Gastroesophageal sphincter (tissue), 4 donors: ENCODE measurements at regions not wholly inside any gene's neighbourhood (a gene's known extent, or its start where the extent isn't known, plus 50 kb on each side); places are given as distances from the start of the nearest gene placed in this dataset.

Source experiments
- ATAC-seq: fragments of 150-250 bp; one replicate; pipeline ENCODE4 v1.9.1; 2016; ENCODE audit warnings: mild to moderate bottlenecking, moderate library complexity
- H3K27ac ChIP-seq, 4 donors: fragments of 200-600 bp; sonication (generic) in 3 of 4; 1 replicate in 3 of 4; 2 replicates in 1 of 4; pipeline ENCODE4 v1.5.1; 2016 to 2019
- H3K27me3 ChIP-seq: fragments of 200-600 bp; sonication (generic); one replicate; pipeline ENCODE4 v1.5.1; 2019
- H3K36me3 ChIP-seq, 2 donors: fragments of 200-600 bp; sonication (generic); one replicate each; pipeline ENCODE4 v1.5.1; 2019; ENCODE audit warnings: control low read depth in 1 of 2
- H3K4me1 ChIP-seq, 3 donors: fragments of 200-600 bp; sonication (generic); 1 replicate in 2 of 3; 2 replicates in 1 of 3; pipeline ENCODE4 v1.5.1; 2016 to 2019; ENCODE audit warnings: control low read depth in 2 of 3
- H3K4me3 ChIP-seq, 2 donors: fragments of 200-600 bp; sonication (generic); one replicate each; pipeline ENCODE4 v1.5.1; 2019; ENCODE audit warnings: mild to moderate bottlenecking in 1 of 2, moderate library complexity in 1 of 2
- H3K9me3 ChIP-seq, 3 donors: fragments of 200-600 bp; sonication (generic); one replicate each; pipeline ENCODE4 v1.5.1; 2017 to 2019; ENCODE audit warnings: control low read depth in 2 of 3
- CTCF ChIP-seq, 4 experiments: fragments of 200-600 bp in 2 of 4; fragments of 450-650 bp in 2 of 4; sonication (generic) in 1 of 4; IDR thresholded peaks; one replicate each; pipeline ENCODE4 v1.5.1; 2017 to 2019; ENCODE audit warnings: antibody characterized with exemption in 4 of 4, mild to moderate bottlenecking in 2 of 4, moderate library complexity in 2 of 4
- EP300 ChIP-seq: sonication (generic); formaldehyde crosslinking; IDR thresholded peaks from one replicate; pipeline ENCODE4 v1.6.1; 2017; ENCODE audit warnings: antibody characterized with exemption, mild to moderate bottlenecking
- POLR2A ChIP-seq, 2 donors: fragments of 450-650 bp; IDR thresholded peaks; one replicate each; pipeline ENCODE4 v1.6.1; 2017; ENCODE audit warnings: antibody characterized with exemption in 2 of 2, mild to moderate bottlenecking in 2 of 2, moderate library complexity in 1 of 2
- POLR2AphosphoS5 ChIP-seq: sonication (generic); formaldehyde crosslinking; IDR thresholded peaks from one replicate; pipeline ENCODE4 v1.6.1; 2017; ENCODE audit warnings: antibody characterized with exemption
- WGBS, 2 donors: methylation state at CpG; one replicate each; pipeline ENCODE4 v1.1.5; 2018; ENCODE audit warnings: low coverage in 1 of 2; 5-methylcytosine and 5-hydroxymethylcytosine counted together

DNA sequence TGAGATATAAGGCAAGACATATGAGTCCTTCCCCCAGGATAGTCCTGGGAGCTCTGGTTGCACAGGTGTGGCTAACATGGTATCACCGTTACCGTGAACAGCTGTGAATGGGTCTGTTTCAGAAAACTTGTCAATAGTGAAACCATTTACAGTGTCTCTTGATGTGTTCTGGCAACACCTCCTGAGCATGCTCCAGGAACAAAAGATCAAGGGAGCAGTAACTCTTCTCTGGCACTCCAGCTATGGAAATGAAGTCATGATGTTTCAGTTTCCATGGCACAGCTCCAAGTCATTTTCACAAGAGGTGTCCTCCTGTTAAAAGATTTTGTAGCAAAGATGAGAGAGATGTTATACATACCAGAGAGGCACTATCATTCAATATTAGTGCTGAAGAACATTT is 253.7 kb downstream of the SNAPC1 start:
- ATAC-seq: no peak
- TF ChIP-seq POLR2AphosphoS5: no peak
- no peak for TF ChIP-seq POLR2A (IDR thresholded peaks at IDR 0.05)
- no peak for TF ChIP-seq EP300
- no peak for TF ChIP-seq CTCF (IDR thresholded peaks at IDR 0.05)
- no peaks in the 10 kb centered on the region for H3K27me3 ChIP-seq
- H3K9me3 ChIP-seq: peaks cover 0 to 5% (median 0%) of the 10 kb centered on the region in 3 donors
- 60 to 73% methylated on average over 2 of the region's 2 CpGs for WGBS, 2 donors
- no peak overlapping the region for H3K4me3 ChIP-seq
- H3K4me1 ChIP-seq: no peaks in the 10 kb centered on the region
- H3K36me3 ChIP-seq: no peaks in the 10 kb centered on the region
- H3K27ac ChIP-seq: no peak overlapping the region

DNA sequence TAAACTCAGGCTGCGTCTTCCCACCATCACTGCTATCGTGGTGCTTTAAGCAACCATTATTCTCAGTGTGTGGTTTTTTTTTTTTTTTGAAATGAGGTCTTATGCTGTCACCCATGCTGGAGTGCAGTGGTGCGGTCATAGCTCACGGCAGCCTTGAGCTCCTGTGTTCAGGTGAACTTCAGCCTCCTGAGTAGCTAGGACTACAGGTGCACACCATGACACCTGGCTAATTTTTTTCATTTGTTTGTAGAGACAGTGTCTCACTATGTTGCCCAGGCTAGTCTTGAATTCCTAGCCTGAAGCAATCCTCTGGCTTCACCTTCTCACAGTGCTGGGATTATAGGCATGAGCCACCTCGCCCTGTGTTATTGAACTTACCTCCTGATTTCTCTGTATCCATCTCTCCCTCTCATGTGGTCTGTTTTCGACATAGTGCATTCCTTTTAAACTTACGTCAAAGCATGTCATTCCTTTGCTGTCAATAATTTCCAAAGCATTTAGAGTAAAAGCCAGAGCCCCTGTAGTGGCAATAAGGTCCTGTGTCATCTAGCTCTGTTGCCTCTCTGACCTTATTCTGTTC is 255.5 kb downstream of the SNAPC1 start:
- H3K27me3 ChIP-seq: no peaks in the 10 kb centered on the region
- H3K4me1 ChIP-seq: no peaks in the 10 kb centered on the region
- no peak for TF ChIP-seq POLR2A (IDR thresholded peaks at IDR 0.05)
- no peak for TF ChIP-seq POLR2AphosphoS5
- no peak for TF ChIP-seq EP300
- no peak for TF ChIP-seq CTCF (IDR thresholded peaks at IDR 0.05)
- H3K9me3 ChIP-seq: no peaks in the 10 kb centered on the region
- no peak for ATAC-seq
- 78 to 86% methylated on average over 5 to 7 of the region's 7 CpGs for WGBS, 2 donors
- no peak overlapping the region for H3K4me3 ChIP-seq
- H3K27ac ChIP-seq: no peak overlapping the region
- H3K36me3 ChIP-seq: no peaks in the 10 kb centered on the region

GRCh38 chr14:62018606-62019005 is 256.4 kb downstream of the SNAPC1 start:
- WGBS, 2 donors: 70 to 78% methylated on average over 5 of the region's 5 CpGs
- no peak for ATAC-seq

DNA sequence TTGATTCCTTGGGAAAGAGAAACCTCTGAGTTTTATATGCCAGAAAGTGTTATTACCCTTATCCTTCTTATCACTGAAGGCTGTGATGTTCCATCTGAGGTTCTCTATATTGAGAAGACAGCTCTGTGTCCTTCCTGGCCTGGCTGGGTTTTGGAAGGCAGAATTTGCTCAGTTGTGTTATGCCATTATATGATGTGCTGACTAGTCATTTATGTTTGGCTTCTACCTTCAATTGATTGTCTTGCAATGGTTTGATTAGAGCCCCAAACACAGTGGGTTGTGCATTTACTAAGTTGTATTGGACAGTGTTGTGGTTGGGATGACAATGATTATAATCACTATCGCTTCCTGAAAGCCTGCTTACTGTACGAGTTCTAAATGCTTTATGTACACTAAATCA is 265.7 kb downstream of the SNAPC1 start:
- Histone ChIP-seq H3K27ac (no peak overlapping the region), H3K4me3 (no peak overlapping the region), H3K9me3 (no peaks in the 10 kb centered on the region), H3K4me1 (no peaks in the 10 kb centered on the region), H3K27me3 (no peaks in the 10 kb centered on the region), H3K36me3 (no peaks in the 10 kb centered on the region)
- 50 to 89% methylated on average over 2 of the region's 2 CpGs for WGBS, 2 donors
- no peak for TF ChIP-seq POLR2AphosphoS5
- TF ChIP-seq CTCF (IDR thresholded peaks at IDR 0.05): no peak
- TF ChIP-seq EP300: no peak
- no peak for TF ChIP-seq POLR2A (IDR thresholded peaks at IDR 0.05)
- ATAC-seq: no peak

More at GRCh38 chr14:62018606-62019005, 256.4 kb downstream of the SNAPC1 start:
- no peaks in the 10 kb centered on the region for H3K9me3 ChIP-seq
- H3K4me3 ChIP-seq: no peak overlapping the region
- TF ChIP-seq POLR2A (IDR thresholded peaks at IDR 0.05) (no peak), CTCF (IDR thresholded peaks at IDR 0.05) (no peak), EP300 (no peak), POLR2AphosphoS5 (no peak)
- no peaks in the 10 kb centered on the region for H3K27me3 ChIP-seq
- H3K27ac ChIP-seq: no peak overlapping the region
- no peaks in the 10 kb centered on the region for H3K36me3 ChIP-seq
- H3K4me1 ChIP-seq: no peaks in the 10 kb centered on the region

DNA sequence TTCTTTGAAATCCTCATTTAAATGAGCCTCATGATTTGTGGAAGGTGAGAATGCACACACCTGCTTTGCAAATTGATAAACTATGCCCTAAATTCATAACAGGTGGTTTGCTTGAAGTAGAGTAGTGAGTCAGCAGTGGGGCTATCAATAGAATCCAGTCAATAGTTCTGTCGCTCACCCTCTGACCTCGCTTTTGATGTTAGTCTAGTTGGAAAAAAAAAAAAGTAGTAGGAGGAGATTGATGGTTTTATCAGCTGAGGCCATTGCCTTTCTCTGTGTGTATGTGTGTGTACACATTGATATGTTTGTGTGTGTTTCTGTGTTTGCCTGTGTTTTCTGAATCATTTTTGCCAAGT is 267.3 kb downstream of the SNAPC1 start:
- 66 to 76% methylated on average over 2 of the region's 2 CpGs for WGBS, 2 donors
- no peaks in the 10 kb centered on the region for H3K27me3 ChIP-seq
- no peak overlapping the region for H3K4me3 ChIP-seq
- ATAC-seq: no peak
- TF ChIP-seq POLR2A (IDR thresholded peaks at IDR 0.05) (no peak), CTCF (IDR thresholded peaks at IDR 0.05) (no peak), POLR2AphosphoS5 (no peak), EP300 (no peak)
- no peaks in the 10 kb centered on the region for H3K4me1 ChIP-seq
- H3K36me3 ChIP-seq: no peaks in the 10 kb centered on the region
- H3K27ac ChIP-seq: no peak overlapping the region
- H3K9me3 ChIP-seq: peaks cover 0 to 6% (median 0%) of the 10 kb centered on the region in 3 donors
